Fibroblast of villous mesenchyme (primary cell): ENCODE measurements at regions not wholly inside any gene's neighbourhood (a gene's known extent, or its start where the extent isn't known, plus 50 kb on each side); places are given as distances from the start of the nearest gene placed in this dataset.

Experiments used
- DNase-seq: peaks from one replicate; pipeline ENCODE4 v3.0.0-alpha.2; 2010; ENCODE audit warnings: low read depth
- H3K4me3 ChIP-seq: 2 replicates; pipeline ENCODE4 v1.5.1; 2011; ENCODE audit warnings: low read depth, mild to moderate bottlenecking, low read length
- TF ChIP-seq, protein P1 (sequence below): IDR thresholded peaks from 2 replicates; pipeline ENCODE4 v1.5.1; 2012; ENCODE audit warnings: low read depth, mild to moderate bottlenecking, low read length; ENCODE audit not compliant: insufficient read depth

DNA sequence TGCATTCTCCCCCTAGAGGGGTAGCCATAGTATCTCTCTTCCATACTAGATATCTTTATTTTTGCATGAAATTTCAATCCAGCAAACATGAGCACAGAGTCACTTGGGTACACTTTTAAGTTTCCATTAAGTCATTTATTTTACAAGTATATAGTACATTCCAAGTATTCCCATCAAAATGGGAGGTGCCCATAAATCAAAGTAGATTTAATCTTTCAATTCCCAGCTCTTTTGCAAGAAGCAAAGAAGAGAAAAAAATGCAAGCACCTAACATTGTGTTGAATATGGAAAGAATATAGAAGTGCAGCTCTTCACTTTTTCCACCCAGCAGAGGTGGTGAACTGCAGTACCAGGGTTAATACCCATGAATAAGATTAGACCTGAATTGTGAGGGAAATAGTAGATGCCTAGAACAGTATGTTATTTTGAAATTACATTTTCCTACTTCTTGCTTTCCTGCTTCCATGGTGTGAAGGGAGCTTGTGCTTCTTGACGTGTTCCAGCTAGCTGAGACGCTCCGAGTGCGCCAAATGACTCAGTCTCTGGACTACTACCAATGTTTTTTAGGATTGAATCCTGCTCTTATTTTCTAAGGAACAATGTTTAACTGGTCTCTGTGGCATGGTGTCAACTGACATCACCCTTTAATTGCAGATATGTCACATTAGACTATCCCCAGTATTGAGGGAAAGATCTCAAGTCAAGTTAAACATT lies 151.1 kb upstream of the MAF start:
- TF ChIP-seq, protein P1, sequence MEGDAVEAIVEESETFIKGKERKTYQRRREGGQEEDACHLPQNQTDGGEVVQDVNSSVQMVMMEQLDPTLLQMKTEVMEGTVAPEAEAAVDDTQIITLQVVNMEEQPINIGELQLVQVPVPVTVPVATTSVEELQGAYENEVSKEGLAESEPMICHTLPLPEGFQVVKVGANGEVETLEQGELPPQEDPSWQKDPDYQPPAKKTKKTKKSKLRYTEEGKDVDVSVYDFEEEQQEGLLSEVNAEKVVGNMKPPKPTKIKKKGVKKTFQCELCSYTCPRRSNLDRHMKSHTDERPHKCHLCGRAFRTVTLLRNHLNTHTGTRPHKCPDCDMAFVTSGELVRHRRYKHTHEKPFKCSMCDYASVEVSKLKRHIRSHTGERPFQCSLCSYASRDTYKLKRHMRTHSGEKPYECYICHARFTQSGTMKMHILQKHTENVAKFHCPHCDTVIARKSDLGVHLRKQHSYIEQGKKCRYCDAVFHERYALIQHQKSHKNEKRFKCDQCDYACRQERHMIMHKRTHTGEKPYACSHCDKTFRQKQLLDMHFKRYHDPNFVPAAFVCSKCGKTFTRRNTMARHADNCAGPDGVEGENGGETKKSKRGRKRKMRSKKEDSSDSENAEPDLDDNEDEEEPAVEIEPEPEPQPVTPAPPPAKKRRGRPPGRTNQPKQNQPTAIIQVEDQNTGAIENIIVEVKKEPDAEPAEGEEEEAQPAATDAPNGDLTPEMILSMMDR: no peak
- H3K4me3 ChIP-seq: no peak overlapping the region
- DNase-seq: no peak

GRCh38 chr16:79750311-79750710 lies 149.8 kb upstream of the MAF start:
- no peak for DNase-seq
- TF ChIP-seq, protein P1: no peak
- H3K4me3 ChIP-seq: no peak overlapping the region

DNA sequence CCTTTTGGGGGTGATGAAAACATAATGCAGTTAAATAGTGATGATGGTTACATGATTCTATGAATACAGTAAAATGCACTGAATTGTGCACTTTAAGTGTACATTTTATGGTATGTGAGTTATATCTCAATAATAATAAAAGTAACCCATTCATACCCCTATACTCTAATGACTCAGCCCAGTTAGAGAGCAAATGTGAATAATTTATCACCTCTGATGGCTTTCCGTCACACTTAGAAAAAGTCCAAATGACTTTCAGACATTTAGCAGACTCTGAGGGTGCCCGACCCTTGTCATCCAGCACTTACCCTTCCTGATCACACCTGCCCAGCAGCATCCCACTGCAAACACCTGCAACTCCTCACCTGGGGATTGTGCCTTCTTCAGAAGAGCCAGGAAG lies 148.1 kb upstream of the MAF start:
- TF ChIP-seq, protein P1: no peak
- no peak for DNase-seq
- H3K4me3 ChIP-seq: no peak overlapping the region

- no peak for DNase-seq
- H3K4me3 ChIP-seq: no peak overlapping the region
- TF ChIP-seq, protein P1: no peak
These were observed 147.2 kb upstream of the MAF start for GRCh38 chr16:79747688-79748087.

GRCh38 chr16:79740252-79740651 lies 139.7 kb upstream of the MAF start:
- no peak for DNase-seq
- H3K4me3 ChIP-seq: no peak overlapping the region
- TF ChIP-seq, protein P1: no peak

DNA sequence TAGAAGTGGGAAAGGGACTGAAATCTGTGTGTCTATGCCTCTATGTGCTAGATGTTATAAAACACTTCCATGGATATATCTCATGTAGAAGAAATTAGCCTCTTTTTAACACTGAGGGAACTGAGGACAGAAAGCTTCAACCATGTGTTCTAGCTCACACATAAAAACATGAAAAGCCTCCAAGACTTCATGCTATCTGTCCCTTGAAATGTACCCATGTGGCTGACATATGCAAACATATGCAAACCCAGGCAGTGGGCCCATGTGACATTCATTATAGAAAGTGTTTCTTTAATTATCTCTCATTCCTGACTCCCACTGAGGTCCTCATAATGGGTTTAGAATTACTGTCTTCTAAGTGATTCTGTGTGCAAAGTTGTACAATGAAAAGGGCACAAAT lies 134.7 kb upstream of the MAF start:
- no peak overlapping the region for H3K4me3 ChIP-seq
- DNase-seq: no peak
- TF ChIP-seq, protein P1: no peak

GRCh38 chr16:79734721-79735120 lies 134.2 kb upstream of the MAF start:
- no peak for DNase-seq
- no peak overlapping the region for H3K4me3 ChIP-seq
- TF ChIP-seq, protein P1: no peak
